ENCODE measurements at regions not wholly inside any gene's neighbourhood (a gene's known extent, or its start where the extent isn't known, plus 50 kb on each side); places are given as distances from the start of the nearest gene placed in this dataset.
"Not testable (repeated sequence)": the region's sequence is repeated elsewhere in the genome, so short reads cannot be mapped to it uniquely, and the experiment has no call there.

- no peak for TF ChIP-seq CTCF (IDR thresholded peaks at IDR 0.05; ENCODE audit: insufficient read depth, low read depth, low read length)
- Histone ChIP-seq H3K36me3 (ENCODE audit: control insufficient read depth, insufficient read depth, low read length) (no peaks in the 10 kb centered on the region), H3K4me3 (ENCODE audit: low read depth, low read length) (no peak overlapping the region), H3K27me3 (ENCODE audit: control insufficient read depth, insufficient read depth, low read length) (no peaks in the 10 kb centered on the region)
- ChIA-PET CTCF (no interaction called here), POLR2A (no interaction called here)
- DNase-seq (ENCODE audit: low read depth) = no peak
These were observed 271.0 kb upstream of the GALNT5 start for GRCh38 chr2:156986339-156986988.

DNA sequence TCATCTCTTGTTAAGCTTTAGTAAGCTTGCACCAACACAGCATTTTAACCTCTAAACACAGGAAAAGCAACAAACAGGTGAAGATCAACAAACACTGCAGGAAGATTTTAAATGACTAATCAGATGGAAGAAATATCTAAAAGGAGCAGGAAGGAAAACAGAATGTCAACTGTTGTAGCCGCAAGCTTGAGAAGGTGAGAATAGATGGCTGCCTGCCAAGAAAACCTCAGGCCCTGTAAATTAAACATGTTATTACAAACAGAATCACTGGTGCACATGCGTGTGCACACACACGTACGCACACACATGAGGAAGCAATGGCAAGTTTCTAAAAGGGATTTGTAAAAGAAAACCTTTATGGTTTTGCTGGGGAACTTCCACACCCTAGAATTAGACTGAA, 257.8 kb upstream of the GALNT5 start:
- H3K36me3 ChIP-seq (ENCODE audit: control insufficient read depth, insufficient read depth, low read length) = no peaks in the 10 kb centered on the region
- ChIA-PET POLR2A (no interaction called here), CTCF (interaction anchor here (1.2 kb wide), 1 partner anchor 18 kb away, joined by 3 read pairs; no protein-coding TSS in a partner anchor)
- H3K4me3 ChIP-seq (ENCODE audit: low read depth, low read length) = no peak overlapping the region
- no peak for DNase-seq (ENCODE audit: low read depth)
- no peaks in the 10 kb centered on the region for H3K27me3 ChIP-seq (ENCODE audit: control insufficient read depth, insufficient read depth, low read length)
- TF ChIP-seq CTCF (IDR thresholded peaks at IDR 0.05; ENCODE audit: insufficient read depth, low read depth, low read length) = no peak

DNA sequence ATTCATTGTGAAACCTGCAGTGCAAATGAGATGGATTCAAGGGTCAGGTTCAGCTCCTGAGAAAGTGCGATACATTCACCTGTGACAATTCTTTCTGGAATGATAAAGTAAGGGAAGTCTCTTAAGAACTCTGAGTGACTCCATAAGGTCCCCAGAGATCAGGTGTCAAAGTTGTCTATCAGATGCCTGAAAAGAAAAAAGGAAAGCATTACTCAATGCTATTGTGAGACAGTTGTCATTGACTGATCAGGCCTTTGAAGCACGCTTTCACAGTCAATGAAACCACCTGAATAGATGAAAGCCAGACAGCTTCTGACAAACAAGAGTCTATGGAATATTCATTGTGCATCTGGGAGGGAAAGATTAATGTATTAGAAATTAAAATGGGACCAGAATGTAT, 252.7 kb upstream of the GALNT5 start:
- Histone ChIP-seq H3K36me3 (ENCODE audit: control insufficient read depth, insufficient read depth, low read length) (no peaks in the 10 kb centered on the region), H3K27me3 (ENCODE audit: control insufficient read depth, insufficient read depth, low read length) (no peaks in the 10 kb centered on the region), H3K4me3 (ENCODE audit: low read depth, low read length) (no peak overlapping the region)
- ChIA-PET POLR2A (no interaction called here), CTCF (interaction anchor here (0.6 kb wide), 1 partner anchor 114 kb away, joined by 3 read pairs; no protein-coding TSS in a partner anchor)
- DNase-seq (ENCODE audit: low read depth) = no peak
- no peak for TF ChIP-seq CTCF (IDR thresholded peaks at IDR 0.05; ENCODE audit: insufficient read depth, low read depth, low read length)

GRCh38 chr2:157015015-157015575, 242.4 kb upstream of the GALNT5 start:
- no peak for TF ChIP-seq CTCF (IDR thresholded peaks at IDR 0.05; ENCODE audit: insufficient read depth, low read depth, low read length)
- H3K27me3 ChIP-seq (ENCODE audit: control insufficient read depth, insufficient read depth, low read length) = no peaks in the 10 kb centered on the region
- H3K4me3 ChIP-seq (ENCODE audit: low read depth, low read length) = no peak overlapping the region
- ChIA-PET CTCF (no interaction called here), POLR2A (no interaction called here)
- H3K36me3 ChIP-seq (ENCODE audit: control insufficient read depth, insufficient read depth, low read length) = no peaks in the 10 kb centered on the region
- no peak for DNase-seq (ENCODE audit: low read depth)

DNA sequence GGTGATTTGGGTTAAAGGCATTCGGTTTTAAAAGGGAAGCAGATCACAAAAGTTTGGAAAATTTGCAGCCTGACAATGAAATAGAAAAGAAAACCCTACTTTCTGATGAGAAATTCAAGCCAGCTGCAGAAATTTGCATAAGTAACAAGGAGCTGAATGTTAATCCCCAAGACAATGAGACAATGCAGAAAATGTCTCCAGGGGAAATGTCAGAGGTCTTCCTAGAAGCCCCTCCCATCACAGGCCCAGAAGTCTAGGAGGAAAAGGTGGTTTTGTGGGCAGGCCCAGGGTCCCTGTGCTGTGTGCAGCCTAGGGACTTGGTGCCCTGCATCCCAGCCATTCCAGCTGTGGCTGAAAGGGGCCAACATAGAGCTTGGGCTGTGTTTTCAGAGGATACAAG, 234.2 kb upstream of the GALNT5 start:
- CTCF ChIA-PET; H3K4me3 ChIP-seq (ENCODE audit: low read depth, low read length); H3K36me3 ChIP-seq (ENCODE audit: control insufficient read depth, insufficient read depth, low read length); DNase-seq (ENCODE audit: low read depth); H3K27me3 ChIP-seq (ENCODE audit: control insufficient read depth, insufficient read depth, low read length); POLR2A ChIA-PET: not testable (repeated sequence)

- POLR2A ChIA-PET = no interaction called here
- TF ChIP-seq CTCF (IDR thresholded peaks at IDR 0.05; ENCODE audit: insufficient read depth, low read depth, low read length) = no peak
- Histone ChIP-seq H3K4me3 (ENCODE audit: low read depth, low read length) (no peak overlapping the region), H3K36me3 (ENCODE audit: control insufficient read depth, insufficient read depth, low read length) (no peaks in the 10 kb centered on the region), H3K27me3 (ENCODE audit: control insufficient read depth, insufficient read depth, low read length) (no peaks in the 10 kb centered on the region)
- CTCF ChIA-PET = no interaction called here
- no peak for DNase-seq (ENCODE audit: low read depth)
These were observed 233.4 kb upstream of the GALNT5 start for GRCh38 chr2:157024129-157024528.

All from BJ (cell line).